SK-N-SH (cell line): ENCODE measurements at regions not wholly inside any gene's neighbourhood (a gene's known extent, or its start where the extent isn't known, plus 50 kb on each side); places are given as distances from the start of the nearest gene placed in this dataset.

Experiments used
- CTCF ChIA-PET: fragments of 300-600, 350-600 bp; formaldehyde crosslinking; extraction: SDS; loops from one replicate; lab custom pipeline; 2021; lab: Yijun Ruan, JAX
- POLR2A ChIA-PET: fragments of 350-600 bp; sonication (Branson Sonifier 250); formaldehyde crosslinking; extraction: SDS; loops from one replicate; lab custom pipeline; 2020; ENCODE audit warnings: antibody characterized with exemption, inconsistent platforms; lab: Yijun Ruan, JAX
- DNase-seq: peaks from one replicate; pipeline ENCODE4 v3.0.0; 2012
- H2AFZ ChIP-seq: fragments of 200-600 bp; sonication (generic); 2 replicates; pipeline ENCODE4 v1.8.1; 2016; ENCODE audit warnings: antibody characterized with exemption, mild to moderate bottlenecking, low read depth
- H3F3A ChIP-seq: fragments of 200-600 bp; sonication (generic); replicated peaks from 2 replicates; pipeline ENCODE3; 2016; ENCODE audit warnings: antibody characterized with exemption, mild to moderate bottlenecking; ENCODE audit not compliant: insufficient read depth
- H3K27ac ChIP-seq, 2 experiments: fragments of 200-500 bp in 1 of 2; fragments of 200-600 bp in 1 of 2; sonication (Bioruptor generic) in 1 of 2; sonication (generic), shearing (Covaris generic) in 1 of 2; 2 replicates each; pipeline versions ENCODE4 v1.5.1 to v1.6.1; 2014 to 2016; ENCODE audit warnings: low read depth in 2 of 2, inconsistent platforms in 1 of 2, low read length in 1 of 2, mild to moderate bottlenecking in 1 of 2, mixed read lengths in 1 of 2
- H3K27me3 ChIP-seq: fragments of 200-600 bp; sonication (generic), shearing (Covaris generic); 2 replicates; pipeline ENCODE4 v1.6.1; 2016; ENCODE audit warnings: mixed run types; ENCODE audit not compliant: insufficient read depth
- H3K36me3 ChIP-seq, 2 experiments: fragments of 200-500 bp in 1 of 2; fragments of 200-600 bp in 1 of 2; sonication (Bioruptor generic) in 1 of 2; sonication (generic) in 1 of 2; replicated peaks in 1 of 2; 2 replicates each; pipeline versions ENCODE3 to v1.5.1; 2014 to 2016; ENCODE audit warnings: low read length in 1 of 2, mild to moderate bottlenecking in 1 of 2; ENCODE audit not compliant: insufficient read depth in 2 of 2, control insufficient read depth in 1 of 2
- H3K4me1 ChIP-seq, 2 experiments: fragments of 200-500 bp in 1 of 2; fragments of 200-600 bp in 1 of 2; sonication (Bioruptor generic) in 1 of 2; sonication (generic), shearing (Covaris generic) in 1 of 2; 2 replicates each; pipeline versions ENCODE4 v1.5.1 to v1.6.1; 2014 to 2016; ENCODE audit warnings: low read depth in 1 of 2, low read length in 1 of 2, mixed run types in 1 of 2; ENCODE audit not compliant: insufficient read depth in 2 of 2, control insufficient read depth in 1 of 2
- H3K4me2 ChIP-seq: fragments of 200-600 bp; sonication (generic), shearing (Covaris generic); 2 replicates; pipeline ENCODE4 v1.6.1; 2017; ENCODE audit warnings: mixed run types
- H3K4me3 ChIP-seq, 2 experiments: fragments of 200-500 bp in 1 of 2; fragments of 200-600 bp in 1 of 2; sonication (Bioruptor generic) in 1 of 2; sonication (generic), shearing (Covaris generic) in 1 of 2; 2 replicates each; pipeline versions ENCODE4 v1.5.1 to v1.8.1; 2014 to 2016; ENCODE audit warnings: low read depth in 2 of 2, inconsistent platforms in 1 of 2, low read length in 1 of 2, mild to moderate bottlenecking in 1 of 2, mixed read lengths in 1 of 2, moderate library complexity in 1 of 2
- H3K79me2 ChIP-seq: fragments of 200-600 bp; sonication (generic); 2 replicates; pipeline ENCODE4 v1.8.1; 2017; ENCODE audit warnings: mild to moderate bottlenecking; ENCODE audit not compliant: insufficient read depth
- H3K9ac ChIP-seq: fragments of 200-600 bp; sonication (generic); 2 replicates; pipeline ENCODE4 v1.6.1; 2017; ENCODE audit warnings: mixed run types
- H3K9me2 ChIP-seq: fragments of 200-600 bp; sonication (generic); 2 replicates; pipeline ENCODE4 v1.6.1; 2017; ENCODE audit warnings: mixed run types
- H3K9me3 ChIP-seq: fragments of 200-600 bp; sonication (generic); 2 replicates; pipeline ENCODE4 v1.6.1; 2017; ENCODE audit warnings: mixed run types, mild to moderate bottlenecking, moderate library complexity
- H4K20me1 ChIP-seq: fragments of 200-600 bp; sonication (generic); 2 replicates; pipeline ENCODE4 v1.6.1; 2017; ENCODE audit warnings: mild to moderate bottlenecking, mixed run types; ENCODE audit not compliant: insufficient read depth
- CTCF ChIP-seq: fragments of 200-600 bp; sonication (generic); IDR thresholded peaks from 2 replicates; pipeline ENCODE4 v1.6.1; 2017; ENCODE audit warnings: antibody characterized with exemption, mild to moderate bottlenecking, moderate library complexity
- FOXM1 ChIP-seq: IDR thresholded peaks from 2 replicates; pipeline ENCODE4 v1.4.0; 2012; ENCODE audit warnings: low read depth, mild to moderate bottlenecking
- IRF3 ChIP-seq: fragments of 150-350 bp; IDR thresholded peaks from 2 replicates; pipeline ENCODE4 v1.6.1; 2016; ENCODE audit warnings: mild to moderate bottlenecking, low read depth, low read length
- JUND ChIP-seq: IDR thresholded peaks from 2 replicates; pipeline ENCODE4 v1.4.0; 2012
- MEF2A ChIP-seq: IDR thresholded peaks from 2 replicates; pipeline ENCODE4 v1.4.0; 2012; ENCODE audit warnings: low read depth, borderline replicate concordance
- NFIC ChIP-seq: IDR thresholded peaks from 2 replicates; pipeline ENCODE4 v1.4.0; 2012; ENCODE audit warnings: borderline replicate concordance
- REST ChIP-seq: IDR thresholded peaks from 2 replicates; pipeline ENCODE4 v1.6.1; 2012; ENCODE audit warnings: mild to moderate bottlenecking, low read depth, low read length, moderate library complexity
- SMC3 ChIP-seq: IDR thresholded peaks from 2 replicates; pipeline ENCODE4 v1.6.1; 2012; ENCODE audit warnings: low read depth, low read length, improper control_type of control experiment
- USF2 ChIP-seq: fragments of 150-350 bp; IDR thresholded peaks from 2 replicates; pipeline ENCODE4 v1.6.1; 2017; ENCODE audit warnings: antibody characterized with exemption, low read length, low read depth, borderline replicate concordance
- YY1 ChIP-seq: IDR thresholded peaks from 2 replicates; pipeline ENCODE4 v1.4.0; 2012; ENCODE audit warnings: low read depth, mild to moderate bottlenecking
- ZBTB33 ChIP-seq: IDR thresholded peaks from 2 replicates; pipeline ENCODE4 v1.4.0; 2012; ENCODE audit warnings: low read depth, borderline replicate concordance
- WGBS: methylation state at CpG from one replicate; pipeline ENCODE4 v1.1.6; 2017; ENCODE audit warnings: low lambda C conversion rate; 5-methylcytosine and 5-hydroxymethylcytosine counted together

GRCh38 chr14:86168371-86168770 is 638.4 kb downstream of the FLRT2 start (continued):
- TF ChIP-seq USF2 (no peak), YY1 (no peak)

- CTCF ChIA-PET, result no interaction called here
- no peak overlapping the region for H3K4me2 ChIP-seq
- H2AFZ ChIP-seq, result no peak overlapping the region
- H3K27ac ChIP-seq, result no peak overlapping the region
- no peak overlapping the region for H3K4me3 ChIP-seq
- no peaks in the 10 kb centered on the region for H3K79me2 ChIP-seq
- POLR2A ChIA-PET, result no interaction called here
- H3K27me3 ChIP-seq, result no peaks in the 10 kb centered on the region
- no peaks in the 10 kb centered on the region for H3K36me3 ChIP-seq
- H4K20me1 ChIP-seq, result no peaks in the 10 kb centered on the region
- no peaks in the 10 kb centered on the region for H3K9me3 ChIP-seq
- H3K9me2 ChIP-seq, result no peaks in the 10 kb centered on the region
- H3K4me1 ChIP-seq, result no peaks in the 10 kb centered on the region
- H3F3A ChIP-seq, result no peaks in the 10 kb centered on the region
- TF ChIP-seq NFIC (no peak), REST (no peak), MEF2A (no peak), IRF3 (no peak), SMC3 (no peak), FOXM1 (no peak), YY1 (no peak)
- no peak overlapping the region for H3K9ac ChIP-seq
- 6% methylated on average over 2 of the region's 2 CpGs for WGBS
- DNase-seq, result no peak
These were observed 636.6 kb downstream of the FLRT2 start for GRCh38 chr14:86166541-86166940.

- Histone ChIP-seq H3F3A (no peaks in the 10 kb centered on the region), H3K4me3 (no peak overlapping the region), H3K4me2 (no peak overlapping the region), H4K20me1 (no peaks in the 10 kb centered on the region), H3K36me3 (no peaks in the 10 kb centered on the region), H3K4me1 (no peaks in the 10 kb centered on the region), H3K9me2 (no peaks in the 10 kb centered on the region), H3K9ac (no peak overlapping the region), H3K9me3 (no peaks in the 10 kb centered on the region), H3K27ac (no peak overlapping the region), H3K27me3 (no peaks in the 10 kb centered on the region), H3K79me2 (no peaks in the 10 kb centered on the region), H2AFZ (no peak overlapping the region)
- POLR2A ChIA-PET, result no interaction called here
- CTCF ChIA-PET, result interaction anchor here (0.7 kb wide), 1 partner anchor 18 kb away, joined by 3 read pairs; no protein-coding TSS in a partner anchor
- no peak for DNase-seq
- TF ChIP-seq CTCF (peak; percentile 43), ZBTB33 (no peak), JUND (no peak)
These were observed 623.5 kb downstream of the FLRT2 start for GRCh38 chr14:86153480-86153879.
